ENCODE measurements at regions not wholly inside any gene's neighbourhood (a gene's known extent, or its start where the extent isn't known, plus 50 kb on each side); places are given as distances from the start of the nearest gene placed in this dataset.
A peak's percentile ranks its signal among the peaks of the same experiment; 100 is the strongest.

- no peak for TF ChIP-seq POU2F2 (IDR thresholded peaks at IDR 0.05; ENCODE audit: low read depth, low read length)
- TF ChIP-seq PAX5 (IDR thresholded peaks at IDR 0.05; ENCODE audit: insufficient read depth, low read length, severe bottlenecking) = no peak
- no peak for TF ChIP-seq SPI1 (IDR thresholded peaks at IDR 0.05; ENCODE audit: low read depth, low read length)
- TF ChIP-seq POLR2A (IDR thresholded peaks at IDR 0.05; ENCODE audit: low read depth, low read length) = no peak
- no peak for TF ChIP-seq TAF1 (IDR thresholded peaks at IDR 0.05; ENCODE audit: low read depth, low read length)
- TF ChIP-seq POLR2AphosphoS5 (IDR thresholded peaks at IDR 0.05; ENCODE audit: low read depth, low read length) = no peak
- DNase-seq (ENCODE audit: insufficient read length, low spot score) (no peak), FAIRE-seq (no peak)
These were observed 54.7 kb downstream of the MYEOV start for GRCh38 chr11:69348414-69349235.

GRCh38 chr11:69350040-69350439 is 56.1 kb downstream of the MYEOV start:
- DNase-seq (ENCODE audit: insufficient read length, low spot score) (no peak), FAIRE-seq (no peak)
- TF ChIP-seq PAX5 (IDR thresholded peaks at IDR 0.05; ENCODE audit: insufficient read depth, low read length, severe bottlenecking) (no peak), POLR2A (IDR thresholded peaks at IDR 0.05; ENCODE audit: low read depth, low read length) (no peak), TAF1 (IDR thresholded peaks at IDR 0.05; ENCODE audit: low read depth, low read length) (no peak), POLR2AphosphoS5 (IDR thresholded peaks at IDR 0.05; ENCODE audit: low read depth, low read length) (no peak), POU2F2 (IDR thresholded peaks at IDR 0.05; ENCODE audit: low read depth, low read length) (no peak), SPI1 (IDR thresholded peaks at IDR 0.05; ENCODE audit: low read depth, low read length) (no peak)

GRCh38 chr11:69350596-69350995 is 56.6 kb downstream of the MYEOV start:
- FAIRE-seq = no peak
- no peak for DNase-seq (ENCODE audit: insufficient read length, low spot score)
- TF ChIP-seq SPI1 (IDR thresholded peaks at IDR 0.05; ENCODE audit: low read depth, low read length) (no peak), POLR2AphosphoS5 (IDR thresholded peaks at IDR 0.05; ENCODE audit: low read depth, low read length) (no peak), POU2F2 (IDR thresholded peaks at IDR 0.05; ENCODE audit: low read depth, low read length) (no peak), PAX5 (IDR thresholded peaks at IDR 0.05; ENCODE audit: insufficient read depth, low read length, severe bottlenecking) (no peak), TAF1 (IDR thresholded peaks at IDR 0.05; ENCODE audit: low read depth, low read length) (no peak), POLR2A (IDR thresholded peaks at IDR 0.05; ENCODE audit: low read depth, low read length) (no peak)

GRCh38 chr11:69351460-69351859 is 57.5 kb downstream of the MYEOV start:
- no peak for DNase-seq (ENCODE audit: insufficient read length, low spot score)
- no peak for FAIRE-seq
- no peak for TF ChIP-seq SPI1 (IDR thresholded peaks at IDR 0.05; ENCODE audit: low read depth, low read length)
- no peak for TF ChIP-seq TAF1 (IDR thresholded peaks at IDR 0.05; ENCODE audit: low read depth, low read length)
- TF ChIP-seq POU2F2 (IDR thresholded peaks at IDR 0.05; ENCODE audit: low read depth, low read length) = no peak
- TF ChIP-seq POLR2AphosphoS5 (IDR thresholded peaks at IDR 0.05; ENCODE audit: low read depth, low read length) = no peak
- TF ChIP-seq POLR2A (IDR thresholded peaks at IDR 0.05; ENCODE audit: low read depth, low read length) = no peak
- TF ChIP-seq PAX5 (IDR thresholded peaks at IDR 0.05; ENCODE audit: insufficient read depth, low read length, severe bottlenecking) = no peak

- no peak for TF ChIP-seq PAX5 (IDR thresholded peaks at IDR 0.05; ENCODE audit: insufficient read depth, low read length, severe bottlenecking)
- DNase-seq (ENCODE audit: insufficient read length, low spot score) (no peak), FAIRE-seq (no peak)
These were observed 58.2 kb downstream of the MYEOV start for GRCh38 chr11:69352166-69352565.

GRCh38 chr11:69352715-69353319 is 58.9 kb downstream of the MYEOV start:
- TF ChIP-seq TAF1 (IDR thresholded peaks at IDR 0.05; ENCODE audit: low read depth, low read length) = no peak
- TF ChIP-seq POLR2AphosphoS5 (IDR thresholded peaks at IDR 0.05; ENCODE audit: low read depth, low read length) = no peak
- no peak for TF ChIP-seq POLR2A (IDR thresholded peaks at IDR 0.05; ENCODE audit: low read depth, low read length)
- TF ChIP-seq SPI1 (IDR thresholded peaks at IDR 0.05; ENCODE audit: low read depth, low read length) = no peak
- TF ChIP-seq PAX5 (IDR thresholded peaks at IDR 0.05; ENCODE audit: insufficient read depth, low read length, severe bottlenecking) = no peak
- TF ChIP-seq POU2F2 (IDR thresholded peaks at IDR 0.05; ENCODE audit: low read depth, low read length) = no peak
- DNase-seq (ENCODE audit: insufficient read length, low spot score) = no peak
- peak; percentile 38 for FAIRE-seq

GRCh38 chr11:69353696-69354544 is 60.0 kb downstream of the MYEOV start:
- FAIRE-seq (no peak), DNase-seq (ENCODE audit: insufficient read length, low spot score) (no peak)
- TF ChIP-seq SPI1 (IDR thresholded peaks at IDR 0.05; ENCODE audit: low read depth, low read length) (no peak), PAX5 (IDR thresholded peaks at IDR 0.05; ENCODE audit: insufficient read depth, low read length, severe bottlenecking) (no peak), POU2F2 (IDR thresholded peaks at IDR 0.05; ENCODE audit: low read depth, low read length) (no peak), TAF1 (IDR thresholded peaks at IDR 0.05; ENCODE audit: low read depth, low read length) (no peak), POLR2AphosphoS5 (IDR thresholded peaks at IDR 0.05; ENCODE audit: low read depth, low read length) (no peak), POLR2A (IDR thresholded peaks at IDR 0.05; ENCODE audit: low read depth, low read length) (no peak)

- DNase-seq (ENCODE audit: insufficient read length, low spot score) = no peak
- no peak for TF ChIP-seq TAF1 (IDR thresholded peaks at IDR 0.05; ENCODE audit: low read depth, low read length)
- no peak for FAIRE-seq
These were observed 60.6 kb downstream of the MYEOV start for GRCh38 chr11:69354545-69354897.

GRCh38 chr11:69355346-69355940 is 61.5 kb downstream of the MYEOV start:
- FAIRE-seq (no peak), DNase-seq (ENCODE audit: insufficient read length, low spot score) (no peak)
- TF ChIP-seq POU2F2 (IDR thresholded peaks at IDR 0.05; ENCODE audit: low read depth, low read length) = no peak
- TF ChIP-seq POLR2A (IDR thresholded peaks at IDR 0.05; ENCODE audit: low read depth, low read length) = no peak

All from GM12891 (cell line).